Neural progenitor cell (in vitro differentiated cells): ENCODE measurements at regions not wholly inside any gene's neighbourhood (a gene's known extent, or its start where the extent isn't known, plus 50 kb on each side); places are given as distances from the start of the nearest gene placed in this dataset.
A peak's percentile ranks its signal among the peaks of the same experiment; 100 is the strongest.
"Not testable (repeated sequence)": the region's sequence is repeated elsewhere in the genome, so short reads cannot be mapped to it uniquely, and the experiment has no call there.

Source experiments
- DNase-seq: peaks from one replicate; pipeline ENCODE4 v3.0.0-alpha.2; 2016; ENCODE audit warnings: low spot score
- H2AFZ ChIP-seq: fragments of 200-600 bp; sonication (generic); replicated peaks from 2 replicates; pipeline ENCODE4 v1.6.1; 2016; ENCODE audit warnings: antibody characterized with exemption
- H3F3A ChIP-seq: fragments of 200-600 bp; sonication (generic); 2 replicates; pipeline ENCODE4 v1.6.1; 2016; ENCODE audit warnings: antibody characterized with exemption, low read depth
- H3K27ac ChIP-seq: fragments of 200-600 bp; sonication (generic); 2 replicates; pipeline ENCODE4 v1.5.1; 2016; ENCODE audit warnings: mild to moderate bottlenecking
- H3K27me3 ChIP-seq: fragments of 200-600 bp; sonication (generic); 2 replicates; pipeline ENCODE4 v1.6.1; 2016; ENCODE audit warnings: mild to moderate bottlenecking, moderate library complexity
- H3K36me3 ChIP-seq: fragments of 200-600 bp; sonication (generic); 2 replicates; pipeline ENCODE4 v1.5.1; 2016
- H3K4me1 ChIP-seq: fragments of 200-600 bp; sonication (generic); 2 replicates; pipeline ENCODE4 v1.6.1; 2016; ENCODE audit warnings: mixed run types
- H3K4me2 ChIP-seq: fragments of 200-600 bp; sonication (generic); 2 replicates; pipeline ENCODE4 v1.6.1; 2016
- H3K4me3 ChIP-seq: fragments of 200-600 bp; sonication (generic); 2 replicates; pipeline ENCODE4 v1.5.1; 2016
- H3K79me2 ChIP-seq: fragments of 200-600 bp; sonication (generic); 2 replicates; pipeline ENCODE4 v1.6.1; 2016; ENCODE audit warnings: low read depth
- H3K9ac ChIP-seq: fragments of 200-600 bp; sonication (generic); 2 replicates; pipeline ENCODE4 v1.6.1; 2016
- H3K9me3 ChIP-seq: fragments of 200-600 bp; sonication (generic); 2 replicates; pipeline ENCODE4 v1.5.1; 2016; ENCODE audit warnings: low read depth
- H4K20me1 ChIP-seq: fragments of 200-600 bp; sonication (generic); 2 replicates; pipeline ENCODE4 v1.6.1; 2016; ENCODE audit warnings: low read depth
- H3K27ac Mint-ChIP-seq: 3 replicates; pipeline ENCODE4 v1.8.0; 2021; ENCODE audit warnings: mixed read lengths
- H3K27me3 Mint-ChIP-seq: 2 replicates; pipeline ENCODE4 v1.8.0; 2022; ENCODE audit warnings: low read depth, mild to moderate bottlenecking, inconsistent platforms, moderate library complexity, mixed read lengths; ENCODE audit not compliant: insufficient read depth
- H3K36me3 Mint-ChIP-seq: 3 replicates; pipeline ENCODE4 v1.8.0; 2021; ENCODE audit warnings: mixed read lengths
- H3K4me1 Mint-ChIP-seq: 3 replicates; pipeline ENCODE4 v1.8.0; 2021; ENCODE audit warnings: mixed read lengths
- H3K4me3 Mint-ChIP-seq: 3 replicates; pipeline ENCODE4 v1.8.0; 2021; ENCODE audit warnings: mild to moderate bottlenecking, moderate library complexity, mixed read lengths
- H3K9me3 Mint-ChIP-seq: 3 replicates; pipeline ENCODE4 v1.8.0; 2020; ENCODE audit warnings: mixed read lengths
- CTCF ChIP-seq: fragments of 200-600 bp; sonication (generic); IDR thresholded peaks from 2 replicates; pipeline ENCODE4 v1.5.1; 2017; ENCODE audit warnings: antibody characterized with exemption, mild to moderate bottlenecking
- EZH2 ChIP-seq: fragments of 200-600 bp; sonication (generic); IDR thresholded peaks from 2 replicates; pipeline ENCODE4 v1.6.1; 2017; ENCODE audit warnings: antibody characterized with exemption, mild to moderate bottlenecking, moderate library complexity
- EZH2phosphoT487 ChIP-seq: fragments of 200-600 bp; sonication (generic); IDR thresholded peaks from 2 replicates; pipeline ENCODE4 v1.6.1; 2017; ENCODE audit warnings: antibody characterized with exemption

- Mint-ChIP-seq H3K4me3 (no peak overlapping the region), H3K9me3 (no peaks in the 10 kb centered on the region), H3K27me3 (peaks cover 5% of the 10 kb centered on the region), H3K27ac (peak overlapping the region; percentile 53), H3K4me1 (no peaks in the 10 kb centered on the region), H3K36me3 (no peaks in the 10 kb centered on the region)
- Histone ChIP-seq H3K4me2 (no peak overlapping the region), H3K4me3 (no peak overlapping the region), H3K9me3 (no peaks in the 10 kb centered on the region), H3K4me1 (no peaks in the 10 kb centered on the region), H3K27me3 (no peaks in the 10 kb centered on the region), H4K20me1 (no peaks in the 10 kb centered on the region), H3K27ac (no peak overlapping the region), H3K79me2 (no peaks in the 10 kb centered on the region), H3K36me3 (no peaks in the 10 kb centered on the region), H3K9ac (no peak overlapping the region), H3F3A (no peaks in the 10 kb centered on the region), H2AFZ (no peak overlapping the region)
- TF ChIP-seq CTCF (no peak), EZH2phosphoT487 (no peak), EZH2 (no peak)
- DNase-seq: no peak
These were observed 72.8 kb downstream of the PTTG1 start for GRCh38 chr5:160494451-160494850.

- no peak overlapping the region for H3K9ac ChIP-seq
- H3K27me3 ChIP-seq: no peaks in the 10 kb centered on the region
- H4K20me1 ChIP-seq: no peaks in the 10 kb centered on the region
- H3K9me3 ChIP-seq: no peaks in the 10 kb centered on the region
- H3K4me1 Mint-ChIP-seq: peaks cover 4% of the 10 kb centered on the region
- H3K4me1 ChIP-seq: peaks cover 6% of the 10 kb centered on the region
- DNase-seq: no peak
- no peak overlapping the region for H3K4me2 ChIP-seq
- H2AFZ ChIP-seq: no peak overlapping the region
- no peaks in the 10 kb centered on the region for H3K9me3 Mint-ChIP-seq
- H3F3A ChIP-seq: no peaks in the 10 kb centered on the region
- H3K4me3 Mint-ChIP-seq: no peak overlapping the region
- H3K27ac ChIP-seq: no peak overlapping the region
- no peak overlapping the region for H3K4me3 ChIP-seq
- no peak for TF ChIP-seq EZH2
- TF ChIP-seq EZH2phosphoT487: no peak
- no peak for TF ChIP-seq CTCF
- H3K79me2 ChIP-seq: no peaks in the 10 kb centered on the region
- H3K27ac Mint-ChIP-seq: no peak overlapping the region
- no peaks in the 10 kb centered on the region for H3K36me3 Mint-ChIP-seq
- no peaks in the 10 kb centered on the region for H3K36me3 ChIP-seq
- peaks cover 7% of the 10 kb centered on the region for H3K27me3 Mint-ChIP-seq
These were observed 74.7 kb downstream of the PTTG1 start for GRCh38 chr5:160496334-160496733.

DNA sequence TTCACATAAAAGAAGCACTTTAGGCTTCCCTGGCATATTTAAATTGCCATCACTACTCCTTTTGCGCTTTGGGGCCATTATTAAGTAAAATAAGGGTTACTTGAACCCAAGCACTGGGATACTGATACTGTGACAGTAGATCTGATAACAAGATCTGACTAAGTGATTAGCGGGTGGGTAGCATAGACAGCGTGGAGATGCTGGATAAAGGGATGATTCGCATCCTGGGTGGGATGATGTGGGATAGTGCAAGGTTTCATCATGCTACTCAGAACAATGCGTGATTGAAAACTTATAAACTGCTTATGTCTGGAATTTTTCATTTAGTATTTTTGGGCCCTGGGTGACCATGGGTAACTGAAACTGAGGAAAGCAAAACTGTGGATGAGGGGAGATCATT is 75.1 kb downstream of the PTTG1 start:
- H3K9me3 Mint-ChIP-seq: no peaks in the 10 kb centered on the region
- no peak overlapping the region for H3K4me3 Mint-ChIP-seq
- no peaks in the 10 kb centered on the region for H3K79me2 ChIP-seq
- H3K27ac Mint-ChIP-seq: no peak overlapping the region
- H4K20me1 ChIP-seq: no peaks in the 10 kb centered on the region
- no peak overlapping the region for H2AFZ ChIP-seq
- H3K9me3 ChIP-seq: no peaks in the 10 kb centered on the region
- H3K27me3 Mint-ChIP-seq: peaks cover 7% of the 10 kb centered on the region
- H3K4me1 Mint-ChIP-seq: peaks cover 4% of the 10 kb centered on the region
- no peak overlapping the region for H3K4me3 ChIP-seq
- DNase-seq: no peak
- H3K27ac ChIP-seq: no peak overlapping the region
- H3K9ac ChIP-seq: no peak overlapping the region
- no peak overlapping the region for H3K4me2 ChIP-seq
- no peaks in the 10 kb centered on the region for H3F3A ChIP-seq
- no peaks in the 10 kb centered on the region for H3K36me3 Mint-ChIP-seq
- peaks cover 6% of the 10 kb centered on the region for H3K4me1 ChIP-seq
- no peaks in the 10 kb centered on the region for H3K27me3 ChIP-seq
- H3K36me3 ChIP-seq: no peaks in the 10 kb centered on the region
- TF ChIP-seq EZH2 (no peak), CTCF (no peak), EZH2phosphoT487 (no peak)

DNA sequence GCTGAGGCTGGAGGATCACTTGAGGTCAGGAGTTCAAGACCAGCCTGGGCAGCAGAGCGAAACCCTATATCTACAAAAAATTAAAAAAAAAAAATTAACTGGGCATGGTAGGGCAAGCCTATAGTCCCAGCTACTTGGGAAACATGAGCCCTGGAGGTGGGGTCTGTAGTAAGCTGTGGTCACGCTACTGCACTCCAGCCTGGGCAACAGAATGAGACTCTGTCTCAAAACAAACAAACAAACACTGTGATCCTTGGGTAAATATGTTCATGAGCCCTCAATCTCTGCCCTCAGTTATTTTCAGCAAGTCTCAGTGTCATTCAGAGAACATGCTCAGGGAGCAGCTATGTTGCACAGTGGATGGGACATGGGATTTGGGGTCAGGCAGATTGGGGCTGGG is 76.2 kb downstream of the PTTG1 start:
- Histone ChIP-seq H3K27me3 (no peaks in the 10 kb centered on the region), H3K36me3 (no peaks in the 10 kb centered on the region), H2AFZ (no peak overlapping the region), H3K4me3 (no peak overlapping the region), H3K4me2 (no peak overlapping the region), H3K27ac (no peak overlapping the region), H3F3A (no peaks in the 10 kb centered on the region), H3K9ac (no peak overlapping the region), H3K4me1 (peaks cover 6% of the 10 kb centered on the region), H4K20me1 (no peaks in the 10 kb centered on the region), H3K79me2 (no peaks in the 10 kb centered on the region), H3K9me3 (no peaks in the 10 kb centered on the region)
- TF ChIP-seq EZH2phosphoT487 (no peak), CTCF (no peak), EZH2 (no peak)
- H3K4me3 Mint-ChIP-seq: no peak overlapping the region
- H3K36me3 Mint-ChIP-seq: no peaks in the 10 kb centered on the region
- peaks cover 4% of the 10 kb centered on the region for H3K4me1 Mint-ChIP-seq
- no peak for DNase-seq
- no peaks in the 10 kb centered on the region for H3K9me3 Mint-ChIP-seq
- H3K27ac Mint-ChIP-seq: no peak overlapping the region
- H3K27me3 Mint-ChIP-seq: peaks cover 3% of the 10 kb centered on the region

- H3K27me3 ChIP-seq, H4K20me1 ChIP-seq, H3K4me1 ChIP-seq, H3K79me2 ChIP-seq, H3K9ac ChIP-seq, H3K9me3 Mint-ChIP-seq, DNase-seq, H3K4me3 Mint-ChIP-seq, H3K9me3 ChIP-seq, H3K4me3 ChIP-seq, H3K4me1 Mint-ChIP-seq, H3K36me3 Mint-ChIP-seq, H3K27me3 Mint-ChIP-seq, H3K27ac Mint-ChIP-seq, H3F3A ChIP-seq, H3K27ac ChIP-seq, H3K4me2 ChIP-seq, H3K36me3 ChIP-seq, H2AFZ ChIP-seq: not testable (repeated sequence)
These were observed 76.9 kb downstream of the PTTG1 start for GRCh38 chr5:160498441-160499043.
